Kidney epithelial cell (primary cell): ENCODE measurements at regions not wholly inside any gene's neighbourhood (a gene's known extent, or its start where the extent isn't known, plus 50 kb on each side); places are given as distances from the start of the nearest gene placed in this dataset.
"Not testable (repeated sequence)": the region's sequence is repeated elsewhere in the genome, so short reads cannot be mapped to it uniquely, and the experiment has no call there.

Source experiments
- DNase-seq: peaks from one replicate; pipeline ENCODE4 v3.0.0-alpha.2; 2010; ENCODE audit warnings: low read depth
- H3K27me3 ChIP-seq: 2 replicates; pipeline ENCODE4 v1.6.0; 2011; ENCODE audit warnings: low read length; ENCODE audit not compliant: control insufficient read depth, insufficient read depth
- H3K36me3 ChIP-seq: 2 replicates; pipeline ENCODE4 v1.5.1; 2011; ENCODE audit warnings: low read length; ENCODE audit not compliant: control insufficient read depth, insufficient read depth
- H3K4me3 ChIP-seq: 2 replicates; pipeline ENCODE4 v1.5.1; 2011; ENCODE audit warnings: low read depth, mild to moderate bottlenecking, control low read depth, low read length
- CTCF ChIP-seq: IDR thresholded peaks from 2 replicates; pipeline ENCODE4 v1.5.1; 2011; ENCODE audit warnings: mild to moderate bottlenecking, moderate library complexity, low read length, control low read depth, inconsistent platforms; ENCODE audit not compliant: insufficient read depth, poor library complexity, severe bottlenecking

- DNase-seq, result no peak
- Histone ChIP-seq H3K36me3 (no peaks in the 10 kb centered on the region), H3K27me3 (peaks cover 66% of the 10 kb centered on the region), H3K4me3 (no peak overlapping the region)
- TF ChIP-seq CTCF, result no peak
These were observed 133.7 kb downstream of the FAM53A start for GRCh38 chr4:1550122-1551070.

GRCh38 chr4:1549638-1550035, 134.5 kb downstream of the FAM53A start:
- TF ChIP-seq CTCF, result no peak
- H3K4me3 ChIP-seq, result no peak overlapping the region
- no peak for DNase-seq
- peaks cover 62% of the 10 kb centered on the region for H3K27me3 ChIP-seq
- no peaks in the 10 kb centered on the region for H3K36me3 ChIP-seq

DNA sequence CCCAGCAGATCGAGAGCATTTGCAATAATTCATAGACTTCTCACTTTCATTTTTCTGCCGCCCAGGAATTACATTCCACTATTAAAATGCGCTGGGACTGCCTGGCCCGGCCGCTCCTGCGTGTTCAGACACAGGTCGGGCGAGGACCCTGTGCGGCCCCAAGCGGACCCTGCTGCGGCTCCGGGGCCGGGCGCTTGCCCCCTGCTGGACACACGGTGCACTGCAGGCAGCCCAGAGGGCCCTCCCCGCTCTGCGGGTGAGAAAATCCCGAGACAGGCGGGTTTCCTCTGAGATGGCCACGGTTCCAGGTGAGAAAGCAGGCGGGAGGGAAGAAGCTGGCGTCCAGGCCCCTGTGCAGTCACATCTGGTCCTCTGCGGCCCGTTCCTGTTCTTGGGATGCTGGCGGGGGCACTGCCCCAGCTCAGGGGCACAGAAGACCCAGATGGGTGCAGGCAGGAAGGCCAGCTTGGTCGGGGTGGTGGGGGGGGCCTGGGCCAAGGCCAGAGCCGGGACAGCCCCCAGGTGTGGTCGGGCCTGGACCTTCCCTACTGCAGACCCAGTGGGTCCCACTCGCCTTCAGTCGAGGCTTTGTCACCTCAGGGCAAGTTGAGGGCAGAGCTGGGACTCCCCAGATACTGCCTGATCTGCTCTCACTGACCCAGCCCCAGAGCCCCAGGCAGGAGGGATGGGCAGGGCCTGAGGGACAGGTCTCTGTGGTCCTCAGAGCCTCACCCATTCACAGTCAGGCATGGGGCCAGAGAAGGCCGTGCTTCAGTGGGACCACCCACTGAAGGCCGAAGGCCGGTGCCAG, 135.1 kb downstream of the FAM53A start:
- not testable (repeated sequence) for H3K4me3 ChIP-seq, DNase-seq, H3K36me3 ChIP-seq
- peaks cover 61% of the 10 kb centered on the region for H3K27me3 ChIP-seq
- TF ChIP-seq CTCF, result peak; percentile 84

DNA sequence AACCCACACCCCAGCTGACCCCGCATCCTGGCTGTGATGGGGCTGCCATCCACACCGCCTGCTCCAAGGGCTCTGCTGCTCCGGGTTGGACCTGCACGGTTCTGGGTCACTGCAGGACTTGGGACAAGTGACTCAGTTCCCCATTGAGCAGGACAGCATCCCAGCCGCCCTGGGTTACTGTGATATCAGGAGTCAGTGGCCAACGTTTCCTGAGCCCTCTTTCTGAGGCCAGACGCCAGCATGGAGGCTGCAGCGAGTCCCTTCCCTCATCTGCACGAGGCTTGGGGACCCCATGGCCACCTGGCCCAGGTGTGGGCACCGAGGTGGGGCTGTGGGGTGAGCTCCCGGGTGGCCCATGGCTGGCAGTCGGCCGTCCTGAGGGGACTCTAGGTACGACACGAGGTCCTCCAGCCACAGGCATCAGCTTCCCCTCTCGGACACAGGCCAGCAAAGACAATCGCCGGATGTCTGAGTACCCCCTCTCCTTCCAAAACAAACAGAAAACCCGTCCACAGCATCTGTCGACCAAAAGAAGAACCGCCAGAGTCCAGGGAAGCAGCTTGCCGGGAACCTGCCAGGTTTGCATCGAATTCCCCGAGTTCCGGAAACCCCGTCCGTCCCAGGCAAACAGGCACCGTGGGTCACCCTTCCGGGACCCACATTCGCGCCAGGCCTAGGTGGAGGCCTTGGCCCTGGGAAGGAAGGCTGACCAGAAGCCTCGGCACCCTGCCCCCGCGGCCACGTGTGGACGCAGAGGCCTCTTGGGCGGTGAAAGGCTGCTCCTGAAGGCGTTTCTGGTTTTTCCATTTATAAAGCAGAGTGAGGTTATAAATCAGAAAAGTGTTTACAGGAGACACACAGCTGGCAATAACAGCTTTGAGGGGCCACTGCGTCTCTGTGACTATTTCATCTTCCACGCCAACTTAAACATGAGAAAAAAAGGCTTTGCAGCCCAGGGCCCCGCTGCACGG, 136.0 kb downstream of the FAM53A start:
- Histone ChIP-seq H3K4me3 (no peak overlapping the region), H3K27me3 (peaks cover 61% of the 10 kb centered on the region), H3K36me3 (no peaks in the 10 kb centered on the region)
- DNase-seq, result no peak
- TF ChIP-seq CTCF, result no peak

DNA sequence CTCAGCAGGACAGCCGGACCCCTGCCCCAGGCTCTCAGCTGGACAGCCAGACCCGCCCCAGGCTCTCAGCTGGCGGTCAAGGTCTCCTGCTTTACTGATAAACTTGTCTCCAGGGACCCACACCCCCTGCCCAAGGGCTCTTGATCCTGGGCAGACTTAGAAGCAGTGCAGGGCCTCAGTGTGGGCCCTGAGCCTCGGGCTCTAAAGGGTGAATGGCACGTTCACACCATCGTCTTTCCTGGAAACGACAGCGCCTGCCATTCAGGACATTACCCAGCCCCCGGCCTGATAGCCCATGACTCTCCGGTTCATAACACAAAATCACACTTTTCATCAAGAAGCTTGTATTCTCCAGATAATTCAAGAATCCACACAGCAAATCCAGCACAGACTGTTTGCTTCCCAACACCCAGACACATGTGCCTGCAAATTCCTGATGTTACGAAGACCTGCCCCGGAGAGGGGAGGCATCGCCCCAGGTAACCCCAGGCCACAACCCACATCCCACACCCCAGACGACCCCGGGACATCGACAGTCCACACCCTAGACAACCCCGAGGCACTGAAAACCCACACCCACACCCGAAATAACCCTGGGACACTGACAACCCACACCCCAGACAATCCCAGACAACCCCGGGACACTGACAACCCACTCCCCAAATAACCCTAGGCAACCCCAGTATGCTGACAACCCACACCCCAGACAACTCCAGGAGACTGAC, 136.8 kb downstream of the FAM53A start:
- H3K27me3 ChIP-seq, result peaks cover 55% of the 10 kb centered on the region
- H3K36me3 ChIP-seq, result no peaks in the 10 kb centered on the region
- DNase-seq, result no peak
- H3K4me3 ChIP-seq, result no peak overlapping the region
- TF ChIP-seq CTCF, result no peak
